HG03064 (cell line): ENCODE measurements at regions not wholly inside any gene's neighbourhood (a gene's known extent, or its start where the extent isn't known, plus 50 kb on each side); places are given as distances from the start of the nearest gene placed in this dataset.

Experiments used
- ATAC-seq: cut with Tn5 transposase; IDR thresholded peaks from one replicate; pipeline ENCODE4 v1.9.1; 2021; ENCODE audit warnings: low read depth; ENCODE audit not compliant: unreplicated experiment

DNA sequence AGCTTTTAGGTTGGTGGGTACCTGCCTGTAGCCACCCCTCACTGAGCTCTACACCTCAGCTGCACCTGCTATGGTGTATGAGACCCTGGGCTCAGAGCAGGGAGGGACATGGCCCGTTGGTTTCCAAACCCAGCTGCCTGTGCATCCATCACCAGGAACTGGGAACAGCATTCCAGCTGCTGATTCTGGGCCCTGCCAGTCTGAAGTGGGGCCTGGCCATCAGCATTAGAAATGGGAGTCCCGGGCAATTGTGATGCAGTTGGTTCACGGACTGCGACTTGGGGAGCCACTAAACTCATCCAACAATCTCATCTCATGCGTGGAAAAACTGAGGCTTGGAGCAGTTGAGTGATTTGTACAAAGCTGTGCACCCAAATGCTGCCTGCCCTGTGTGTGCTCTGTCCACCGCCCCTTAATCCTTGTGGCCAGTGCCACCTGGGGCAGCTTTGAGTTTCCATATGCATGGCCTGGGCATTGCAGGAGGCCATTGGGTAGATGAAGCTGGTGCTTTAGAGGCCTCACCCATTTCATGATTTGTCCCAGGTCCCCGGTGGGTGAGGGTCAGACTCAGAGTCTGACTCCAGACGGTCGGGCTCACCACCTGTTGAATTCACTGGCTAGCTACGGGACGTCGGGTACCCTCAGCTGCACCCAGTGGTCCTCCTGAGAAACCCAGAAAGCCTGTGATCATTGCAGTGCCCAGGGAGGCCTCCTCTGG is 109.0 kb upstream of the SHH start:
- ATAC-seq = no peak

DNA sequence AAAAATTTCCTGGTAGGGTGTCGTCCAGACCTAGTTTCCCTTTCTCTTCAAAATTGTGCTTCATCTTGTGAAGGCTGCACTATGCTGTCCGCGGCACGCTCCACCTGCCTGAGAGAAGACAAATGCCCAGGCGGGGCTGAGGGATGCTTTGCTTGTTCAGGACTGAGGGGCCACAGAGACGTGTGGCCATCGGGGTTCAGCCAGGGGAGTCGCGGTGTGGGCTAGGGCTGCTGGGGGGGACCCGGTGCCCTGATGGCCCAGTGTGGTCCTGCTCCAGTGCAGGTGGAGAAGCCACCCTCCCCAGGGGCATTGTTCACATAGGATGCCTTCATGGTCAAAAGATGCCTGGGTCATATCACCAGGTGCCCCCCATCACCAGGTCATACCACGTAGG is 107.8 kb upstream of the SHH start:
- ATAC-seq = no peak

DNA sequence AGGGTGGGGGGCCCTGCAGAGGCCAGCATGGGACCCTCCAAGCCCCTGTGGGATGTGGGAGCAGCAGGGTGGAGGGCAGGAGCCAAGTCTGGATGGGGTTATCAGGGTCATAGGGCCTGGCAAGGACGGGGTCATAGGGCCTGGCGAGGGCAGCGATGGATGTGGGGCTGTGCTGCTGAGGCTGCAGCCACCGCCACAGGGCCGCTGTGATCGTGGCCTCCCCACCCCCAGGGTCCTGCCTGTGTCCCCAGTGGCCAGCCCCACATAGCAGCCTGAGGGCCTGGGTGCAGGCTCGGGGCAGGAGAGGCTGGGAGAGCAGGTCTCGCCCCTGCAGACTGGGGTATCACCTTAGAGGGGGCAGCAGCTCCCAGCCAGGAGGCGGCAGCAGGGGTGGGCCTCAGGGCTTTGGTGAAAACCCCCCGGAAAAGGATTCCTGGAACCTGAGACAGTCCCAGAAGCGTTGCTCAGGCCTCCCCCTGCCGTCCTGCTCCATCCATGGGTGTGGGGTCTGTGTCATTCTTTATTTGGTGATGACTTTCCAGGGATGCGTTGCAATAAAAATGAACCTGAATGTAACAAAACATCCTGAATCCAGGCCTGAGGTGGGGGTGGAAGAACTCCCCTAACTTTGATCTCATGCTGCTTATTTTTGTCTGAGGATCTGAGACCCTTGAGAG is 107.3 kb upstream of the SHH start:
- ATAC-seq = no peak

DNA sequence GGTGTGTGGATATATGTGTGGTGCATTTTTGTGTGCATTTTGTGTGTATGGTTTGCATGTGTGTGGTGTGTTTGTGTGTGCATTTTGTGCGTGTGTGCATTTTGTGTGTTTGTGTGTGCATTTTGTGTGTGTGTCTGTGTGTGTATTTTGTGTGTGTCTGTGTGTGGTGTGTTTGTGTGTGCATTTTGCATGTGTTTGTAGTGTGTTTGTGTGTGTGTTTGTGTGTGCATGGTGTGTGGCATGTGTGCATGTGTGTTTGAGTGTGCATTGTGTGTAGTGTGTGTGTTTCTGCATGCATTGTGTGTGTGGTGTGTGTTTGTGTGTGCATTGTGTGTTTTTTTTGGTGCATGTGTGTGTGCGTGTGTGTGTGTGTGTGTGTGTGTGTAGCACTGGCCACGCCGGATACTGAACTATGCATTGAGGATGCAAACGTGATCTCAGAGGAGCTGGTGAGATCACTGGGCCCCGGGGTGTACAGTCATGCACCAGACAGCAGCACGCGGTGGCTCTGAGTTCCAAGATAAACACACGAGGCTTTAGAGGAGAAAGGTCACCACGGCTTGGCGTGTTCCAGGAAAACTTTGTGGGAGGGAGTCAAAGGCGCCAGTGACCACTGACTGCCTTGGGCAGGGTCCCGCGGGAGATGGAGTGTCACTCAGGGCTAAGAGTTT is 106.6 kb upstream of the SHH start:
- no peak for ATAC-seq

DNA sequence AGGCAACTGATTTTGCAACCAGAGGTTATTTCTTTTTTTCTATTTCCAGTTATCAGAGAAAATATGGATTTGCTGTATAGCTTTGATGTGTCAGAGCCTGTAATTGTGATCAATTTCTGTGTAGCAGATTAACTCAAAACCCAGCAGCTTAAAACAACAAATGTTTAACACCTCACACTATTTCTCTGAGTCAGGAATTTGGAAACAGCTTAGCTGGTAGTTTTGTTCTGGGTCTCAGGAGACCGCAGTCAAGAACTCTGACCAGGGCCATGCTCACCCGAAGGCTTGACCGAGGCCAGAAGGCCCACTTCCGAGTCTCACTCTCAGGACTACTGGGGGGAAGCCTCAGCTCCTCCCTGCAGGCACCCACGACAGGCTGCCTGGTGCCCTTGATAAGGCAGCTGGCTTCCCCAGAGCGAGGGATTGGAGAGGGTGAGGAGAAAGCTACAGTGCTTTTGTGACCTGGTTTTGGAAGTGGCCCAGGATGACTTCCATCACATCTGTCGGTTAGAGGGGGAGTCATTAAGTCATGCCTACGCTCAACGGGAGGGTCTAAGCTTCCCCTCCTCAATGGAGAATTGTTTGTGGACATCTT is 105.7 kb upstream of the SHH start:
- no peak for ATAC-seq

DNA sequence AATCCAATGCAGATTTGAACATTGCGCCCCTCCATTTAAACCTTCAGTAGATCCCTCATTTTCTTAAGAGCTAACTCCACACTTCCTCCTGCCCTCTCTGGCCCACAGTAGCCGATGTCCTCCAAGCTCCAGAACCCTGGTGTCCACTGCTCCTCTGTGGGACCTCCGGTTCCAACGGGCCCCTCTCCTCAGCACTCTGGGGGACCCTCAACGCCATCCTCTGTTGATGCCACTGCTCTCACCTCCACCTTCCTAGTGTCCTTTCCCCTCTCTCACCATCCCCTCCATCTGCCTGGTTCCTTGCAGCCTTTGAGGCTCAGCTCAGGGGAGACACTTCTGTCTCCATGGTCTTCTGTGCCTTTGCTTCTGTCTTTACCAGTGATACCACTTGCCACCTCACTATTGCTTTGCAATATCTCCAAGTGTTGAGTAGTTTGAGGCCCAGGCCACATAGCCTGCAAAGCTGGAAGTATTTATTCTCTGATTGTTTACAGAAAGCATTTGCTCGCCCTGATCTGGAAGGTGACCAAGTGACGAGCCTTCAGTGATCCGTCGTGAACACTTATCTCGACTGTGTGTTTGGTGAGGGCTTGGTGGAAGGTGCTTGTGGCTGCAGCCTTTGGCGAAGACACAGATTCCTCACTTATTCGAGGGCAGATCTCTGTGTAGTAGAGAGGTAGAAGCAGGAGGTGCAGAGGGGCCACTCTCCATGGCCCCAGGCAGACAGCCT is 104.8 kb upstream of the SHH start:
- no peak for ATAC-seq

DNA sequence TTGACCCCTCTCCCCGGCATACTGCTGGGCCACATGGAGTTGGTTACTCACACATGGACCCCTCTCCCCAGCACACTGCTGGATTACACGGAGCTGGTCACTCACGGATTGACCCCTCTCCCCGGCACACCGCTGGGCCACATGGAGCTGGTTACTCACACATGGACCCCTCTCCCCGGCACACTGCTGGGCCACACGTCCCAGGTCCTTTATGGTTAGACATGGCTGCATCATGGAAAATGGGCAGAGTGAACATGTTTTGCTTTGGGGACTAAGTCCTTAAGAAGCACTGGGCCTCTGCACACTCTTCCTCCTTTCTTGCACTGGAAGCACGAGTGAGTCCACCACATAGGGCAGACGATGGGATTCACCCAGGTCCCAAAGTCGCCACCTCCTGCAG is 102.1 kb upstream of the SHH start:
- ATAC-seq = no peak

DNA sequence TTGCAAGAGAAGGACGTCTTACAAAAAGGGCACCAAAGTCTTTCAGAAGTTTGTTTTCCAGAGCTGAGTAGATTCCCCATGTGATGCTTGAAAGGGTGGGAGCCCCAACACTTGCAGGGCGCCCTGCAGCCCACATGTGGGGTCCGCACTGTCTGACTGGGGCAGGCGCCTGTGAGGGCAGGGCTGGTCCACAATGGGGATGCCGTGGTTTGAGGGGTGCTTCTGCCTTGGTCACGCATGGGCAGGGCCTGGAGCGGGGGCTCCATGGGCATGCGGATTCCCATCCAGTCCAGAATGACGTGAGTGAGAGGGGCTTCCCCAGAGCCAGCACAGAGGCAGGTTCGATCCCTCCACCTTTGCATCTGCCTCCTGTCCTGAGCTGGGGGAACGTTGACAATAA is 101.5 kb upstream of the SHH start:
- no peak for ATAC-seq

DNA sequence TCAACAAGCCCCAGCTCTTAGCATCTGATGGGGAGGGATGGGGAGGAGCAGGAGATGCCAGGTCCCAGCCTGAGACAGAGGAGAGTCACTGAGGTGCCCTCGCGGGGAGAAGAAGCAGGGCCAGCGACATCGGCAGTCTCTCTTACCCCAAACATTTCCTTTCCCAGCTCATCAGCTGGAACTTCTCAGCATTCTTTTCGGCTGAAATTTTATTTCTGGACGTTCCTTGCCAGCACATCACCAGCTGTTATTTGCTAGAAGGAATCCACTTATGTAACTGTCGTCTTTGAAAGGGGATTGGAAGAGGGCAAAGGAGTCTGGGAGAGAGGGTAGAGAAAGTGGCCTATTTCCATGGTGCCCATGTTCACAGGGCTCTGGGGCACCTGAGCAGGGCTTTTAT is 101.0 kb upstream of the SHH start:
- no peak for ATAC-seq

DNA sequence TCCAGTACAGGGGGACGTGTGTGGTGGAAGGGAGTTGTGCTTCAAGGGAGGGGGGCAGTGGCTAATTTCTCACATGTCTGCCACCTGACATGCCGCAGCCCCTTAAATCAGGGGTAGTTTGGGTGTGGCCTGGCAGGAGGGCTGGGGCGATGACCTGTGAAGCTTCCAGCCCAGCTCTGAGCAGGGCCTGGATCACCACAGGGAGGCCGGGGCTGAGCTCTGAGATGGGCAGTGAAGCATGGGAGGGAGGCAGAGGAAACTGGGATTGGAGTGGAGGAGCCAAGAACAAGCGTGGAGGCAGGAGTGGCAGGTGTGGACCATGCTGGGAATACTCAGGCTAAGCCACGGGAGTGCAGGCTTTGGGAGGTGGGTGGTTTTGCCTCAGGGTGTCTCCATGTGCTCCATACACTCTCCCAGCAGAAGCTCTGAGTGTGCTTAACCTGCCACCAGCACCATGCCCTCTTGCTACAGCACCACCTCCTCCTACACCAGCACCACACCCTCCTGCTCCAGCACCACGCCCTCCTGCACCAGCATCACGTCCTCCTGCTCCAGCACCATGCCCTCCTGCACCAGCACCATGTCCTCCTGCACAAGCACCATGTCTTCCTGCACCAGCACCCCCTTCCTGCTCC is 99.3 kb upstream of the SHH start:
- ATAC-seq = no peak

DNA sequence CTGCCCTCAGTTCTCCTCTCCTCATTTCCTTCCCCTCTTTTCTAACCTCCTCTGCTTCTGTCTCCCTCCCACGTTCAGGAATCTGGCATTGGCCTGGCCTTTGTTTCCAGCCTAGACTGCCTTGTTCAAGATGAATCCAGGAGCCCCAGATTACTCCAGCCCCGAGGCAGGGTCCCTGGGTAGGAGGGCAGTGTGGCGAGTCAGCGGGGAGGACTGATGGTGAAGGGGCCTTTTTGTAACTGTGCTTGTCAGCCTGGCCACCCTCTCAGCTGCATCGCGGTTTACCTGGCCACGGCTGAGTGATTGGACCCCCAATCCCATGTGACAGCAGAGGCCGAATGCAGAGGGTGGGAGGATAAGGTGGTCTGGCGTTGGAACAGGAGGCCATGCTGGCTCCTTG is 96.1 kb upstream of the SHH start:
- no peak for ATAC-seq

DNA sequence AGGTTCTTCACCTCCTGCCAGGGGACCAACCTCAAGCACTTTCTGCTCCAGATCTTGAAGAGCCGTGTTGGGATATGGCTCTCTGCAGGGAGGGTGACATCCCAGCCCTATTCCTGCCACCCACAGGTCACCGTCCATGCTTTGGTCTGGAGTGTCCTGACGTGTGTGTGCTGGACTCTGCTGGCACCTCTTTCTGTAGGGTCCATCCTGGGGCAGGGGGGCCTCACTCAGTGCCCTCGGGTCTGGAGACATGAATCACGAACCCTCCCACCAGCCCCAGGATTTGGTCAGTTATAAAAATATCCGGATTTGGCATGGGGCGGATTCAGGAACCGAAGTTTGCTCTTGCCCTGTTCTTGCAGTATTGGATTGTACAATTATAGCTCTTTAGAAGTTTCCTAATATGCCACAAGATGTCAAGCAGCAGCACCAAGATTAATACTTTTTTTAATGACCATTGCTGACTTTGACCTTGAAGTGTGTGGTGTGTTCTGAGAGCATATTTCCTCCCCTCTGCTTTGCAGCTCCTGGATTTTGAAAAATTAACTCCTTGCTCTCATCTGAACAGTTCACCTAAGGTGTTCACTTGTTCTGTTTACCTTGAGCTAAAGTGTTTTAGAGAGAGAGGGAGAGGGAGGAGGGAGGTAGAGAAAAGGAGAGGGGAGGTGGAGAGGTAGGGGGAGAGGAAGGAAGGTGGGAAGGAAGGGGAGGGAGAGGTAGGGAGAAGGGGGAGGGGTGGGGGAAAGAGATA is 95.4 kb upstream of the SHH start:
- no peak for ATAC-seq

DNA sequence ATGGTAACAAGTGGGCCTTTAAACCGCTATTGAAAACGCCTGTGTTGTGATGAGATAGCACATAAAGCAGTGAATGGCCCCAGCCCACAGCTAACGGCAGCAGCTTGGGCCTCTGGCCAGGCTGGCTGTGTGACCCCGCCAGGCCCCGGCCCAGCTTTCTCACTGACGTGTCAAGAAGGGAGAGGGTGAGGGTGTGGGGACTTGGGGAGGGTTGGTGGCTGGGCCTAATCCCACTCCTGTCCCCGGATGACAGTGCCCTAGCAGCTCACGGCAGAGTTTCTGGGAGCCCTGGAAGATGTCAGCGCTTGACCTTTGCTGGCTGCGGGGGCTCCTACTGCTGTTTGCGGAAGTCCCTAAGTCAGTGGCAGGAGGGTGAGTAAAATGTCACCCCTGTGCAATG is 88.9 kb upstream of the SHH start:
- ATAC-seq = no peak

DNA sequence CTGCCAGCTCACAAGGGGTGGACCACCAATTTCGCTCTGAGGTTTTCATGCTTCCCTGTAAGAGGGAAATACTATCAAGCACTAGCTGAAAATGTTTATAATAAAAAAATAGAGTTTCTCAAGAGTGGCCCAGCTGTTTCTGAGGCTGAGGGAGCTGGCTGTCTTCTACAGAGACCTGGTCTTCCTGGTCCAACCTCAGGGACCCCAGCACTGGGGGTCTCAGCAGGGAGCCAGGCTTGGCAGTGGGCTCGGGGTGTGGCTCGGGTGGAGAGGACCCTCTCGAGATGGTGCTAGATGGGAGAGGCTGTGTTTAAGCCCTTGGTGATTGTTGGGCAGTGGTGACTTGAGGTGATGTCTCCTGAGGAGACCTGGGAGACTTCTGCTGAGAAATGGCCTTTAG is 87.3 kb upstream of the SHH start:
- no peak for ATAC-seq

DNA sequence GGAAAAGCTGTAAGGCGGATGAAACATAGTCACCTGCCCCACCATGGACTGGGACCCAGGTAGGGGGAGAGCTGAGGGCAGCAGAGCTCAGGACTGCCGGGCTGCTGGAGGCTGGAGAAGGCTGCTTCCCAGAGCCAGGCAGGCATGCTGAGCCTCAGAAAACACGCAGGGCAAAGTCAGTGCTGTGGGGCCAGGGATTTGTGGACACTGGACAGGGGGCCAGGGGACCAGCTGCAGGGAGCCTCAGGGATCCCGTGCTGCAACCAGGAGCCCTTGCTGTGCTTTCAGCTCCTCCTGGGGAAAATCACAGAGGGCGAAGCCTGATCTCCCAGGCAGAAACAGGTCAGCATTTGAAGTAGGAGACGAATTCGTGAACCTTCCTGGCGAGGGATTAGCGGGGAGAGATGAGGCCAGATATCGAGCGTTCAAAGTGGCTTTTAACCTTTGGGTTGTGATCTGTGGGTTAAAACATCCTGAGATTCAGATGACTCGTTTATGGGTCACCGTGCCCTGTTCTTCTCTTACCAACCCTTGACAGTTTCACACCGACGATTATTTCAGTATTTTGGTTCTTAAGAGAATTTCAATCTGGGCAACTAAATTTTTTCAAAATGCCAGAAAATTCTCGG is 85.6 kb upstream of the SHH start:
- no peak for ATAC-seq

DNA sequence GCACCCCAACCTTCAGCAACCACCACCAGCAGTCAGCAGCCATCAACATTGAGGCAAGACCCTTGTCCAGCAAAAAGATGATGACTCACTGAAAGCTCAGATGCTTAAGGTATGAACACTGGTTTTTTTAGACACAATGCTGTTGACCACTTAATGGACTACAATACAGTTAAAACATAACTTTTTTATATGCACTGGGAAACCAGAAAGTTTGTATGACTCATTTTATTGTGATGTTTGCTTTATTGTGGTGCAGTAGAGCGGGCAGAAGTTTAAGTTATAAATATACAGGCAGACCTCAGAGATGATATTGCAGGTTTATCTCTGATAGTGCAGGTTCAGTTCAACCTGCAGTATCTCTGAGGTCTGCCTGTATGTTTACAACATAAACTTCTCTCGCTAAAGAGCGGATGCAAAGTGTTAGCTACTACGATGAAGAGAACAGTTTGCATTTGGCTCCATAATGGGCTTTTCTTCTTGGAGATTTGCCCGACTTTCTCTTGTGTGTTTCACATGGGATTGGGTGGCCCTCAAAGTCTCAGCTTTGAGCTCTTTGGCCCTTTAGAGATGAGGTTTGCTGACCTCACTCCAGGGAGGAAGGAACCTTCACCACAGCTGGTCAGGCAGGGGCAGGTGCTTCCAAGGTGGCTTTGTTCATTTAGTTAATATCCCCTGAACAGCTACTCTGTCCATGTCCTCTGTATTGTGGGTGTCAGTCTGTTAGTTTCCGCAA is 84.4 kb upstream of the SHH start:
- no peak for ATAC-seq

DNA sequence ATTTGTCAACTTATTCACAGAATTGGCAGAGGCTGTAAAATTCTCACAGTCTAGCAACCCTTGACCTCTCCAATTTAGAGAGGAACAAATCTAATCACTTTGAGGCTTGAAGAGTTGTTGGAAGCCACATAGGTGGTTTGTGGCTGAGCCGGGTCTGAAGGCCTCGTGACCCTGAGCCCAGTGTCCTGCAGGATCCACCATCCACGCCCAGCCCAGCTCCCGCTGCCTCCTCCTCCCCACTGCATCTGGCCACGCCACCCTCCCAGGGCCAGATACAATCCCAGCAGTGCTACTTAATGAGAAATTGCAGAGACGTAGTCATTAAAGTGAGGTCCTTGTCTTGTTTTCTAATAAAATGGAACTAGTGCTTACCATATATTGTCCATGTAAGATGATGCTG is 81.4 kb upstream of the SHH start:
- ATAC-seq = no peak

DNA sequence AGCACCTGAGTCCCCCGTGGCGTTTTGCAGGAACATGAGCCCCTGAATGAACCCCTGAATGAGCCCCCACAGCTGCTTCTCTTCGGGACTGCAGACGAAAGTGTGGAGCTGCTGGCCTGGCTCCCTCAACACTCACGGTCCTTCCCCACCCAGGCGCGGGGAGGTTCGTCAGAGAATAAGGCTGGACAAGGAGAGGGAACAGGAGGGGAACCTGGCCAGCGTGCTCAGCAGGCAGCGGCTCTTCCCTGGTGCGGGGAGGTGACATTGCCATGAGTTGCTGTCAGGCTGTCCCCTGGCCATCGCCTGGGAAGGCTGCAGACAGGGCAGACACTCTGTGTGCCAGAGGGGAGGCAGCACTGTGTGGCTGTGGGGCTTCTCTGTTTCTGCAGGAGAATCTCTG is 80.9 kb upstream of the SHH start:
- no peak for ATAC-seq
